ENCODE measurements at regions not wholly inside any gene's neighbourhood (a gene's known extent, or its start where the extent isn't known, plus 50 kb on each side); places are given as distances from the start of the nearest gene placed in this dataset.

DNA sequence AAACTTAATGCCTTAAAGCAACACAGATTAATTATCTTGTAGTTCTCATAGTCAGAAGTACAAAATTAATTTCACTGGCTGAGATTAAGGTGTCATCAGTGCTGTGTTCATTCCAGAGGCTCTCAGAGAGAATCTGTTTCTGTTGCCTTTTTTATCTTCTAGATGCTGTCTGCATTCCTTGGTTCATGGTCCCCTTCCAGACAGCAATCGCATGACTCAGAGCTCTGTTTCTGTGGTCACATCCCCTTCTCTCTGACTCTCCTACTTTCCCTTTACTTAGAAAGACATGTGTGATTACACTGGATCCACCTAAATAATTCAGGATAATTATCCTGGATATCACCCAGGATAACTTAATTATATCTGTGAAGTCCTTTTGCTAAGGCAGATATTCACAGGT is 148.6 kb downstream of the MAIP1 start:
- Histone ChIP-seq H3K27me3 (ENCODE audit: low read length) (no peaks in the 10 kb centered on the region), H3K9me3 (ENCODE audit: low read length) (no peaks in the 10 kb centered on the region), H3K9ac (ENCODE audit: low read length) (no peak overlapping the region), H3K4me2 (ENCODE audit: low read length) (no peak overlapping the region), H2AFZ (ENCODE audit: low read length) (no peak overlapping the region), H3K79me2 (ENCODE audit: low read length) (no peaks in the 10 kb centered on the region), H3K9me2 (replicated peaks; ENCODE audit: low read length) (no peaks in the 10 kb centered on the region), H3F3A (ENCODE audit: low read length, unreplicated experiment) (no peaks in the 10 kb centered on the region), H4K20me1 (ENCODE audit: low read length) (no peaks in the 10 kb centered on the region), H3K4me3 (ENCODE audit: low read length) (no peak overlapping the region), H3K4me1 (ENCODE audit: insufficient read depth, low read length) (peaks cover 4% of the 10 kb centered on the region; the same call in 1 of the 2 replicates), H3K36me3 (ENCODE audit: low read depth, low read length) (no peaks in the 10 kb centered on the region), H3K27ac (ENCODE audit: low read length) (no peak overlapping the region)
- TF ChIP-seq EZH2phosphoT487 (IDR thresholded peaks at IDR 0.05; ENCODE audit: borderline replicate concordance, low read length) = no peak
- no peak for TF ChIP-seq EZH2 (IDR thresholded peaks at IDR 0.05; ENCODE audit: low read length, unreplicated experiment)
- TF ChIP-seq, protein P1, sequence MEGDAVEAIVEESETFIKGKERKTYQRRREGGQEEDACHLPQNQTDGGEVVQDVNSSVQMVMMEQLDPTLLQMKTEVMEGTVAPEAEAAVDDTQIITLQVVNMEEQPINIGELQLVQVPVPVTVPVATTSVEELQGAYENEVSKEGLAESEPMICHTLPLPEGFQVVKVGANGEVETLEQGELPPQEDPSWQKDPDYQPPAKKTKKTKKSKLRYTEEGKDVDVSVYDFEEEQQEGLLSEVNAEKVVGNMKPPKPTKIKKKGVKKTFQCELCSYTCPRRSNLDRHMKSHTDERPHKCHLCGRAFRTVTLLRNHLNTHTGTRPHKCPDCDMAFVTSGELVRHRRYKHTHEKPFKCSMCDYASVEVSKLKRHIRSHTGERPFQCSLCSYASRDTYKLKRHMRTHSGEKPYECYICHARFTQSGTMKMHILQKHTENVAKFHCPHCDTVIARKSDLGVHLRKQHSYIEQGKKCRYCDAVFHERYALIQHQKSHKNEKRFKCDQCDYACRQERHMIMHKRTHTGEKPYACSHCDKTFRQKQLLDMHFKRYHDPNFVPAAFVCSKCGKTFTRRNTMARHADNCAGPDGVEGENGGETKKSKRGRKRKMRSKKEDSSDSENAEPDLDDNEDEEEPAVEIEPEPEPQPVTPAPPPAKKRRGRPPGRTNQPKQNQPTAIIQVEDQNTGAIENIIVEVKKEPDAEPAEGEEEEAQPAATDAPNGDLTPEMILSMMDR (conservative IDR thresholded peaks at IDR 0.05; ENCODE audit: low read depth, low read length) = no peak
- ChIA-PET POLR2A (ENCODE audit: unreplicated experiment) (no interaction called here), CTCF (no interaction called here)
- DNase-seq (peak; percentile 55), ATAC-seq (peak; percentile 54)
- BruUV-seq (replicated peaks) = no TSS peak
- intact Hi-C loops (cut with micrococcal nuclease) = no loop called here

DNA sequence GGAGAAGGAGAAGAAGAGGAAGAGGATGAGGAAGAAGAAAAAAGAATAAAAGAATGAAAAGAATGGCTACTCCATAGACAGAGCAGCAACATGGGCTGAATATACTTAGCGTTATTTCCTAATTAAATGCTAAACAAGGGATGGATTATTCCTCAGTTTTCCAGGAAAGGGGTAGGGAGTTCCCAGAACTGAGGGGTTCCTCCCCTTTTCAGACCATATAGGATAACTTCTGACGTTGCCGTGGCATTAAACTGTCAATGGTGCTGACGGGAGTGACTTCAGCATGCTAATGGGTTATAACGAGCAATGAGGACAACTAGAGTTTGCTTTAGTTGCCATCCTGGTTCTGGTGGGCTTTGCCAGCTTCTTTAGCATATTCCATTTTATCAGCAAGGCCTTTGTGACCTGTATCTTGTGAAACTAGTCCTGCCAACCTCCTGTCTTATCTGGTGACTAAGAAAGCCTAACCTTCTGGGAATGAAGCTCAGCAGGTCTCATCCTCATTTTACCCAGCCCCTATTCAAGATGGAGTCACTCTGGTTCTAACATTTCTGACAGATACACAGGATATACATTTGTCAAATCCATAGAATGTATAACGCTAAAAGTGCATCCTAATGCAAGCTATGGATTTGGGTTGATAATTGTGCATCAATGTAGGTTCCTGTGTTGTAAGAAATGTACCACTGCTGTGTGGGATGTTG is 152.3 kb downstream of the MAIP1 start:
- Histone ChIP-seq H3K27ac (ENCODE audit: low read length) (no peak overlapping the region), H3K4me1 (ENCODE audit: insufficient read depth, low read length) (peaks cover 4% of the 10 kb centered on the region; the same call in 1 of the 2 replicates), H3K27me3 (ENCODE audit: low read length) (no peaks in the 10 kb centered on the region), H3K4me2 (ENCODE audit: low read length) (no peak overlapping the region), H3K79me2 (ENCODE audit: low read length) (no peaks in the 10 kb centered on the region), H3K9me3 (ENCODE audit: low read length) (no peaks in the 10 kb centered on the region), H3K9me2 (replicated peaks; ENCODE audit: low read length) (no peaks in the 10 kb centered on the region), H3K4me3 (ENCODE audit: low read length) (no peak overlapping the region), H2AFZ (ENCODE audit: low read length) (no peak overlapping the region), H3K9ac (ENCODE audit: low read length) (no peak overlapping the region), H4K20me1 (ENCODE audit: low read length) (no peaks in the 10 kb centered on the region), H3K36me3 (ENCODE audit: low read depth, low read length) (no peaks in the 10 kb centered on the region), H3F3A (ENCODE audit: low read length, unreplicated experiment) (no peaks in the 10 kb centered on the region)
- ATAC-seq (no peak), DNase-seq (no peak)
- CTCF ChIA-PET = no interaction called here
- no TSS peak for BruUV-seq (replicated peaks)
- POLR2A ChIA-PET (ENCODE audit: unreplicated experiment) = no interaction called here
- intact Hi-C loops (cut with micrococcal nuclease) = no loop called here
- TF ChIP-seq, protein P1 (conservative IDR thresholded peaks at IDR 0.05; ENCODE audit: low read depth, low read length) = no peak
- no peak for TF ChIP-seq EZH2 (IDR thresholded peaks at IDR 0.05; ENCODE audit: low read length, unreplicated experiment)
- TF ChIP-seq EZH2phosphoT487 (IDR thresholded peaks at IDR 0.05; ENCODE audit: borderline replicate concordance, low read length) = no peak

DNA sequence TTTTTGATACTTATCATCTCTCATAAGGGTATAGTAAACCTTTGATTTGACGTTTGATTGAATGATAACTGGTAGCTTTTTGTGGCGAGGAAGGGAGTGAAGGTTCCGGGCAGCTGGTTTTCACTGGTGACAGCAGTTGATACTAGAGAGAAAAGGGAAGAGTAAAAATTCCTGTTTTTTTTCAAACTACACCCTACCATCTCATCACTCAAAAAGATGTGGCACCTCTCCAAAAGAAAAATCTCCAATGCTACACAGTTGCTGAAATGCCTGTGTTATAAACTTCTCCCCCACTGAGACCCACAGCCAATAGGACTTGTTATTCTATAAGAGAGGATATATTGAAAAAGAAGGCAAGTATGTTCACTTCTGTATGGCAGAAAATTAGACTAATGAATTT is 154.0 kb downstream of the MAIP1 start:
- H3F3A ChIP-seq (ENCODE audit: low read length, unreplicated experiment) = no peaks in the 10 kb centered on the region
- H3K79me2 ChIP-seq (ENCODE audit: low read length) = no peaks in the 10 kb centered on the region
- no peaks in the 10 kb centered on the region for H3K9me2 ChIP-seq (replicated peaks; ENCODE audit: low read length)
- H3K4me1 ChIP-seq (ENCODE audit: insufficient read depth, low read length) = no peaks in the 10 kb centered on the region
- ChIA-PET POLR2A (ENCODE audit: unreplicated experiment) (no interaction called here), CTCF (no interaction called here)
- TF ChIP-seq EZH2phosphoT487 (IDR thresholded peaks at IDR 0.05; ENCODE audit: borderline replicate concordance, low read length) (no peak), EZH2 (IDR thresholded peaks at IDR 0.05; ENCODE audit: low read length, unreplicated experiment) (no peak)
- TF ChIP-seq, protein P1 (conservative IDR thresholded peaks at IDR 0.05; ENCODE audit: low read depth, low read length) = no peak
- no peaks in the 10 kb centered on the region for H3K36me3 ChIP-seq (ENCODE audit: low read depth, low read length)
- no peak for DNase-seq
- no peak overlapping the region for H3K4me3 ChIP-seq (ENCODE audit: low read length)
- H3K27me3 ChIP-seq (ENCODE audit: low read length) = no peaks in the 10 kb centered on the region
- no peak overlapping the region for H3K9ac ChIP-seq (ENCODE audit: low read length)
- no peak overlapping the region for H3K27ac ChIP-seq (ENCODE audit: low read length)
- no TSS peak for BruUV-seq (replicated peaks)
- H2AFZ ChIP-seq (ENCODE audit: low read length) = no peak overlapping the region
- intact Hi-C loops (cut with micrococcal nuclease) = no loop called here
- no peak for ATAC-seq
- no peaks in the 10 kb centered on the region for H3K9me3 ChIP-seq (ENCODE audit: low read length)
- H4K20me1 ChIP-seq (ENCODE audit: low read length) = no peaks in the 10 kb centered on the region
- H3K4me2 ChIP-seq (ENCODE audit: low read length) = no peak overlapping the region
